ENCODE measurements at regions not wholly inside any gene's neighbourhood (a gene's known extent, or its start where the extent isn't known, plus 50 kb on each side); places are given as distances from the start of the nearest gene placed in this dataset.
"Not testable (repeated sequence)": the region's sequence is repeated elsewhere in the genome, so short reads cannot be mapped to it uniquely, and the experiment has no call there.

GRCh38 chr4:103499094-103499493 is 220.7 kb downstream of the TACR3 start:
- no peak for DNase-seq

GRCh38 chr4:103498161-103499070 is 221.4 kb downstream of the TACR3 start:
- no peak for DNase-seq

- no peak for DNase-seq
Measured at GRCh38 chr4:103497692-103498091, 222.1 kb downstream of the TACR3 start.

GRCh38 chr4:103496800-103497199 is 223.0 kb downstream of the TACR3 start:
- DNase-seq: no peak

- DNase-seq: no peak
Measured at GRCh38 chr4:103493450-103494159, 226.2 kb downstream of the TACR3 start.

- not testable (repeated sequence) for DNase-seq
Measured at GRCh38 chr4:103485296-103485695, 234.5 kb downstream of the TACR3 start.

- no peak for DNase-seq
Measured at GRCh38 chr4:103484521-103484920, 235.3 kb downstream of the TACR3 start.

- DNase-seq: no peak
Measured at GRCh38 chr4:103482893-103483292, 236.9 kb downstream of the TACR3 start.

GRCh38 chr4:103482471-103482870 is 237.3 kb downstream of the TACR3 start:
- no peak for DNase-seq

- DNase-seq: no peak
Measured at GRCh38 chr4:103478734-103479133, 241.1 kb downstream of the TACR3 start.

GRCh38 chr4:103478210-103478609 is 241.6 kb downstream of the TACR3 start:
- no peak for DNase-seq

- DNase-seq: no peak
Measured at GRCh38 chr4:103457566-103457965, 259.4 kb upstream of the CENPE start.

GRCh38 chr4:103451341-103451740 is 253.2 kb upstream of the CENPE start:
- no peak for DNase-seq

GRCh38 chr4:103450693-103451092 is 252.6 kb upstream of the CENPE start:
- DNase-seq: no peak

- no peak for DNase-seq
Measured at GRCh38 chr4:103449296-103450023, 251.3 kb upstream of the CENPE start.

GRCh38 chr4:103445377-103445776 is 247.2 kb upstream of the CENPE start:
- no peak for DNase-seq

GRCh38 chr4:103443324-103443723 is 245.2 kb upstream of the CENPE start:
- DNase-seq: no peak

GRCh38 chr4:103429283-103429682 is 231.1 kb upstream of the CENPE start:
- no peak for DNase-seq

- DNase-seq: no peak
Measured at GRCh38 chr4:103425406-103425805, 227.3 kb upstream of the CENPE start.

- peak; percentile 30 for DNase-seq
Measured at GRCh38 chr4:103424853-103425252, 226.7 kb upstream of the CENPE start.

- DNase-seq: no peak
Measured at GRCh38 chr4:103423261-103423660, 225.1 kb upstream of the CENPE start.

- no peak for DNase-seq
Measured at GRCh38 chr4:103422467-103423219, 224.5 kb upstream of the CENPE start.

GRCh38 chr4:103415801-103416200 is 217.7 kb upstream of the CENPE start:
- no peak for DNase-seq

All from NCI-H1048 (cell line).